ENCODE measurements at regions not wholly inside any gene's neighbourhood (a gene's known extent, or its start where the extent isn't known, plus 50 kb on each side); places are given as distances from the start of the nearest gene placed in this dataset.

GRCh38 chr5:56575821-56576220 lies 239.5 kb upstream of the MAP3K1 start:
- no peak for TF ChIP-seq CTCF (conservative IDR thresholded peaks at IDR 0.05; ENCODE audit: low read depth, low read length)
- no peak for TF ChIP-seq EZH2 (IDR thresholded peaks at IDR 0.05; ENCODE audit: borderline replicate concordance, low read depth, low read length, poor library complexity, severe bottlenecking)
